GM12892 (cell line): ENCODE measurements at regions not wholly inside any gene's neighbourhood (a gene's known extent, or its start where the extent isn't known, plus 50 kb on each side); places are given as distances from the start of the nearest gene placed in this dataset.

ENCODE experiments used
- DNase-seq: peaks from one replicate; pipeline ENCODE4 v3.0.0; 2011; ENCODE audit not compliant: insufficient read length
- FAIRE-seq: peaks from 2 replicates; lab custom pipeline; 2011; peaks lifted over from hg19 to GRCh38; lab: Jason Lieb, UNC
- POLR2A ChIP-seq: IDR thresholded peaks from 2 replicates; pipeline ENCODE4 v1.6.1; 2011; ENCODE audit warnings: low read depth, low read length, control low read depth
- POLR2AphosphoS5 ChIP-seq: IDR thresholded peaks from 2 replicates; pipeline ENCODE4 v1.6.1; 2011; ENCODE audit warnings: low read depth, low read length, control low read depth
- TAF1 ChIP-seq: IDR thresholded peaks from 2 replicates; pipeline ENCODE4 v1.6.1; 2011; ENCODE audit warnings: low read depth, mild to moderate bottlenecking, control low read depth, low read length, borderline replicate concordance

DNA sequence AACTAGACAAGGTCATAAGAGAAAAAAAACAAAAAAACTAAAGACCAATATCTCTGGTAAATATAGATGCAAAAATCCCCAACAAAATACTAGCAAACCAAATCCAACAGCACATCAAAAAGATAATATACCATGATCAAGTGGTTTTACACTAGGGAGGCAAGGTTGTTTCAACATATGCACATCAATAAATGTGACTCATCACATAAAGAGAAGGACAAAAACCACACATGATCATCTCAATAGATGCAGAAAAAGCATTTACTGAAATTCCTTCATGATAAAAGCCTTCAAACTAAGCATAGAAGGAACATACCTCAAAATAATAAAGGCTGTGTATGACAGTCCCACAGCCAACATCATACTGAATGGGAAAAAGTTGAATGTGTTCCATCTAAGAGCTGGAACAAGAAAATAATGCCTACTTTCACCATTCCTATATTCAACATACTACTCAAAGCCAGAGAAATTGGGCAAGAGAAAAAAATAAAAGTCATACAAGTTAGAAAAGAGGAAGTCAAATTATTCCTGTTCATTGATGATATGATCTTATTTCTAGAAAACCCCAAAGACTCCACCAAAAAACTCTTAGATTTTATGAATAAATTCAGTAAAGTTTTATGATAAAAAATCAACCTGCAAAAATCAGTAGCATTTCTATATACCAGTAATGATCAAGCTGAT is 72.2 kb upstream of the FAM169A start:
- TF ChIP-seq POLR2AphosphoS5 (no peak), TAF1 (no peak), POLR2A (no peak)
- DNase-seq, result no peak
- FAIRE-seq, result no peak

DNA sequence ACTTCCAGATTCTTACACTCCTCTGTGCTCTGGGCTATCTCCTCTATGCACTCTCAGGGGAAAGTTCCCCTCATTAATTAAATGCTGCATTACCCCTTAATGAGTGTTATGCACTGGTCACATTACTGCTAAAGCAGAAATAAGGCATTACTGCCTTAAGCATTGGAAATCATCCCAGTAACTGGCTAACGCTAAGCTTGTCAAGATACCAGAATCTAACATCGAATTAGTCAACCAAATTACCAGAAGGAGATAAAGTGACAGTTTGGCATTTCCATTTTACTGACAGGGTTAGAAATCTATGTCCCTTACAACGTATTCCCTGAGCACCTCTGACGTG is 69.5 kb upstream of the FAM169A start:
- no peak for TF ChIP-seq TAF1
- no peak for TF ChIP-seq POLR2AphosphoS5
- TF ChIP-seq POLR2A, result no peak
- DNase-seq (no peak), FAIRE-seq (no peak)

DNA sequence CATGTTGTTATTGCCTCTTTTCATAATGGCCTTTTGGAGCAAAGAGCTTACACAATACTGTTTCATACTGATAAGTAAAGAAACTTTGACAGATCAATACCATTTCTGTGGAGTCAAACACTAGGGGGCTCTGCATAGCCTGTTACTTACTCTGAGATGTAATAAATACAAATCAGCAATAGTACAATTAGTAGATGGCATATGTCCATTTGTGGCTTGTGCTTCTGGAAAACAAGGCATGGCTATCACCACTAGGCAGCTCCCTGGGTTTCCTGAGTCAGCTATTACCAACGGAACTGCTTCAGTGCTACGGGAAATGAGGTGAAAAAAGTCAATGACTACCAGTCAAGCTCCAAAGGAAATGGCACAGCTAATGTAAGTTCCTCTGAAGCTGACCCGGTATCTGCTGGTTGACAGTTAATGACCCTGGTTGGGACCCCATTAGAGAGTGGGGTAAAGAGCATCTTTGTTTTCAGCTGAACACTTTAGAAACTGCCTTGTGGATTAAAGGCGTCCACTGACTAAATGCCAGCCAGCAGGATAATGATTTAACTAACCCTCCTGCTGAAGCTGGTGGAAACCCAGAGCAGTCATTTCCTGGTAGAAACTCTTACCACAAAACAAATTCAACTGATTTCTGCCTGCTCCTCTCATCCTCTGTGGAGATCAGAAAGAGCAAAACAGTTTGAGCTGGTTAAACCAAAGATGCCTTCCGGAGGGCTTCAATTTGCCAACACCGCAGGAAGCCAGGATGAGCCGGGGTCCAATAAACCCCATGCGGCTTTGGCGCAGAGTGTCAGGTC is 69.0 kb upstream of the FAM169A start:
- no peak for DNase-seq
- FAIRE-seq, result peak; percentile 70

DNA sequence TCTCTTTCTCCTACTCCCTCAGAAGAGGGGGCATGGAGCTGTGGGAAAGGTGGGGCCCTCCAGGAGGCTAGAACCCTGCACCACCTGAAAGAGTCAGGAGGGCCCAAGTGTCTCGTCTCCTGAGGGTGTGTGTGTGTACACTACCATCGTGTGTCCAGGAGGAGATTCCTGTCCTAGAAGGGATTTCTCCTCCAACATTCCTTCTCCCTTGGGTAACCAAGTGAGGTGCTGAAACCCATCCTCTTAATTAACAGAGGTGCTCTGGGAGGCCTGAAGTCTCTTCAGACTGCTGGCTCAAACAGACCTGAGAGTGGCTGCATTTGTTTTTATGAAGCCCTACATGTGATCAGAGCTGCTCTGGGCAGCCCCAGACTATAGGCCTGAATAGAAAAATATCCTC is 61.1 kb upstream of the FAM169A start:
- no peak for FAIRE-seq
- no peak for DNase-seq

More for the DNA sequence above, 69.0 kb upstream of the FAM169A start:
- TF ChIP-seq POLR2A (no peak), TAF1 (no peak), POLR2AphosphoS5 (no peak)

DNA sequence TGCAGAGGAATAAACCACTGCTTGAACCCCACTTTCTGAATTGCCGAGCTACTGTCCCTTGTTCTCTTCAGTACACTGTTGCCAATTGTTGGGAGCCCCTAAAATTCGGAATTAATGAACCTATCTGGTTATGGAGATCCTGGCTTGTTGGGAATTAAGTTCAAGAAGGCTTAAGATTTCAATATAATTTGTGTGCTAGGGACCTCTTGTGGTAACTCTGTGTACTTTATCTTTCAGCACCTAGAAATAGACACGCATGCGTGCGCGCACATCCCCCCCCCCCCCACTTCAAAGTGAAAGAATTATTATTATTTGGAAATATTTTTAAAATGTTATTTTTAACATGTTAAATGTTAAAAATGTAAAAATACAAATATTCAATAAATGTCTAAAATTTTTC is 53.3 kb upstream of the FAM169A start:
- TF ChIP-seq TAF1, result no peak
- no peak for TF ChIP-seq POLR2A
- TF ChIP-seq POLR2AphosphoS5, result no peak
- no peak for DNase-seq
- FAIRE-seq, result no peak

More for the DNA sequence above, 61.1 kb upstream of the FAM169A start:
- TF ChIP-seq POLR2AphosphoS5 (no peak), TAF1 (no peak), POLR2A (no peak)

DNA sequence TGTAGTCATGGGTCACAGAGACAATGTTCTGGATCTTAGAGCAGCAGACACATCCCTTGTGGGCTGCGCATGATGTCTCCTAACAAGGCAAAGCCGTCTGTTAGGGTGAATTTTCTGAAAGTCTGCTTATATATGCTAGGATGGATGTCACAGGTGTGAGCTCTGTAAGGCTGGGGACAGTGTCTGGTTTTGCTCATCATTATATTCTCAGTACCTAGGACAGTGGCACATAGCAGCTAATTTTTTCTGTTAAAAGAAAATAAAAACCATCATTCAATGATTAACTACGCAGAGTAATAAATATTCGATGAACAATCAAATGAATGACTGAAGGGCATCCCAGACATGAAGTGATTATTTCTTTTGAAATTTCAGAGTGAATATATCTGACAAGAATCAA is 52.9 kb upstream of the FAM169A start:
- no peak for DNase-seq
- no peak for FAIRE-seq
- TF ChIP-seq POLR2A (no peak), POLR2AphosphoS5 (no peak), TAF1 (no peak)

DNA sequence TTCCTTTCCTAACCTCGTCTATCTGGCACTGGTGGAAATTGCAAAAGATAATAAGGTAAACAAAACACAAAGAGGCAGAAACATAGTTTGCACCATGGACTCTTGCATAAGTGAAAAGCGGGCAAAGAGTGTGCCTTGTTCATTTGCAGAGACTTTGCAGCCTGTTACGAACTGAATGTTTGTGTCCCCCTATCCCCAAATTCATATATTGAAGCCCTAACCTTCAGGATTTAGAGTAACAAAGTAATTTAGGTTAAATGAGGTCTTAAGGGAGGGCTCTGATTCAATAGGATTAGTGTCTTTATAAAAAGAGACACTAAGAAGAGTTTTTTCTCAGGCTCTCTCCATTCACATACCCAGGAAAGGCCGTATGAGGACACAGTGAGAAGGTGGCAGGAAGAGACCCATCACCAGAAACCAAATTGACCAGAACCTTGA is 52.1 kb upstream of the FAM169A start:
- no peak for FAIRE-seq
- no peak for DNase-seq
- TF ChIP-seq POLR2AphosphoS5, result no peak
- TF ChIP-seq TAF1, result no peak
- no peak for TF ChIP-seq POLR2A

DNA sequence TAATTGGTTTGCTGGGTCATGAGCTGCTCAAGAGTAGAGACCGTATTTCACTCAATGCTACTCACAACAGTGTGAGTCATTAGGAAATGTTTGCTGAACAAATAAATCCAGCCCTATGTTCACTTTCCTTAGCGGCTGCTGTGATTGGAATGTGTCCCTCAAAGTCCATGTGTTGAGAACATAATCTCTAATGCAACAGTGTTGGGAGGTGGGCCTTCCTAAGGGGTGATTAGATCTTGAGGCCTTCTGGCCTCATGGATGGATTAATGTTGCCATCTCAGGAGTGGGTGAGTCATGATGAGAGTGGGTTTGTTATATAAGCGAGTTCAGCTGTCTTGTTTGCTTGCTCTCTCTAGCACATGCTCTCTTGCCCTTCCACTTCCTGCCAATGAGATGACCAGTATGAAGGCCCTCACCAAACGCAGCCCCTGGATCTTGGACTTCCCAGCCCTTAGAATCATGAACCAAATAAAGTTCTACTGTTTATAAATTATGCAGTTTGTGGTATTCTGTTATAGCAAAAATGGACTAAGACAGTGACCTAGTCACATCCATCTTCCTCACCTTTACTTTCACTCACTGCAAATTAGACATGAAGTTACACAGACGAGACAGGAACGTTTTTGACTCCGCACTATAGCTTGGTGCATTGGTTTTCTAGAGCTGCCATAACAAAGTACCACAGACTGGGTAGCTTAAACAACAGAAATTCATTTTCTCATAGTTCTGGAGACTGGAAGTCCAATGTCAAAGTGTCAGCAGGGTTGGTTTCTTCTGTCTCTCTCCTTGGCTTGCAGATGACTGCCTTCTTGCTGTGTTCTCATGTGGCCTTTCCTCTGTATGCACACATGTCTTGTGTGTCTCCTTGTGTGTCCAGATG is 50.9 kb upstream of the FAM169A start:
- DNase-seq, result no peak
- TF ChIP-seq TAF1 (no peak), POLR2A (no peak)
- FAIRE-seq, result no peak
